HG03060 (cell line): ENCODE measurements at regions not wholly inside any gene's neighbourhood (a gene's known extent, or its start where the extent isn't known, plus 50 kb on each side); places are given as distances from the start of the nearest gene placed in this dataset.

Source experiments
- ATAC-seq: cut with Tn5 transposase; IDR thresholded peaks from one replicate; pipeline ENCODE4 v1.9.1; 2021; ENCODE audit warnings: low read depth, moderate number of reproducible peaks; ENCODE audit not compliant: unreplicated experiment

- ATAC-seq: peak; percentile 83
Observed at GRCh38 chrX:65034668-65035445, 58.6 kb upstream of the ZC4H2 start, which contains the start of gene ZC3H12B. ZC3H12B (plus strand) TSS chrX:65034826.

GRCh38 chrX:65034292-65034667 is 58.0 kb upstream of the ZC4H2 start:
- no peak for ATAC-seq
